GM18517 (cell line): ENCODE measurements at regions not wholly inside any gene's neighbourhood (a gene's known extent, or its start where the extent isn't known, plus 50 kb on each side); places are given as distances from the start of the nearest gene placed in this dataset.

Experiments
- ATAC-seq: cut with Tn5 transposase; IDR thresholded peaks from one replicate; pipeline ENCODE4 v1.9.1; 2021; ENCODE audit warnings: mild to moderate bottlenecking, moderate library complexity; ENCODE audit not compliant: unreplicated experiment

DNA sequence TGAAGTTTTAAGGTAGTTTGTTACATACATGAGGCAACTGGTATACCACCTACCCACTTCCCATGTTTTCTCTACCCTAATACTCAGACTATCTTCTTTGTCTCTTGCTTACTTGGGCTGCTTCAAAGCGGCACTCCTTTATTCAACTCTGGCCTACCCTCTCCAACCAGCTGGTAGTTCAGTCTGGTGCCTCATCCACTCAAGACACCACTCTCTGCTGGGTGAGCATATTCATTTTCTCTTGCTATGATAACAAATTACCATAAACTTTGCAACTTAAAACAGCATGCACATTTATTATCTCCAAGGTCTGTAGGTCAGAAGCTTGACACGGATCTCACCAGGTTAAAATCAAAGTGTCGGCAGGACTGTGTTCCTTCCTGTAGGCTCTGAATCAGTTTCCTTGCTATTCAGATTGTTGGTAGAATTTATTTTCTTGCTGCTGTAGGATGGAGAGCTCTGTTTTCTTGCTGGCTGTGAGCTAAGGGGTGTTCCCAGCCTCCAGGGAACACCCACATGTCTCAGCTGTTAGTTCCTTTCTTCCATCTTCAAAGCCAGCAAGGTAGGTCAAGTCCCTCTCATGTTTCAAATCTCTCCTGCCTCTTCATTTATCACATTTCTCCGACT, 666.0 kb downstream of the DIAPH3 start:
- ATAC-seq = no peak

DNA sequence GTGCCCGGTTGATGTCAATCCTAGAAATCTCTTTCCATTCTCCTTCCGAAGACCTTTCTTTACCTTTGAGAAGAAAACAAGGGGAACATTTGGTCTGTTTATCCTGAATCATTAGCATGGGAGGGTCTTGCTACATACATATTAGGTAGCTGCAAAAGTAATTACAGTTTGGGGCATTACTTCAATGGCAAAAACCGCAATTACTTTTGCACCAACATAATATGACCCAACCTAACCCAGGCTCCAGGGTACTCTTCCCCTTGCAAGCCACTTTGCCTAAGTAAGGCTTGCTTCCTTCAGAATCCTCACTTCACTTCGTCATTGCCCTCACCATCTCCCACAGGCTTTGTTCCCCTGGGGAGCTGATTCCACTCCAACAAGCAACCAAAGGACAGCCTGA, 662.7 kb downstream of the DIAPH3 start:
- ATAC-seq = no peak

DNA sequence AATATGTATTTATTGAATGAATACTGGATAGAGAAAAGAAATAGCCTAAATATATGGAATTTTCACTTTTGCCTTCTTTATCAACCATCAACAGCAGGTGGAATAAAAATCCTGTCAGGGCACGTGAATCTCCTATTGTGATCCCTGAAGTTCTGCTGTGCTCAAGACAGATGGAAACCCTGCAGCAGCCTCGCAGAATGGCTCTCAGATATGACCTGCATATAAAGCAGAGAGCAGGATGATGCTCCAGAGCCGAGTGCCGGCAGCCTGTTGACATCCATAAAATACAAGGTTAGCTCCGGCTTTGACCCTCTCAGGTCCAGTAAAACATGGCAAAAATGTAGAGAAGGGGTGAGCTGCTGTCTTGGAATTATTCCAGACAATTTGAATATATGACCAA, 659.3 kb downstream of the DIAPH3 start:
- ATAC-seq = no peak

DNA sequence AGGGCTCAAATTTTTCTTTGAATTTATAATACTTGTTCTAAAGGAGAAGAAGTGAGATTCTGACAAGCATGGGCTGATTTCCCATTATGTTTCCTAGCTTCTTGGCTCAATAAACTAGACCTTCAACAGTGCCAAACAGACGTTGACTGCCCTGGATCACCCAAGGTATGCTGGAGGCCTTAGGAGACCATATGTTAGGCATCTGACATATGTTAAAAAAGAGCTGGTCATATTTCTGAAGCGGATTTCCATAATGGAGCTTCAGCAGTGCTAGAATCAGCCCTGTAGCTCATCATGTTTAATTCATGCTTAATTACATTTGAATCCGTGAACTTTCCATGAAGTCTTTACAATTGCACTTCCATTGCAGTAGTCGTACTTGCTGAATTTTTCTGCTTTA, 653.3 kb downstream of the DIAPH3 start:
- ATAC-seq = no peak

- no peak for ATAC-seq
These were observed 650.0 kb downstream of the DIAPH3 start for GRCh38 chr13:59513686-59514085.

- no peak for ATAC-seq
These were observed 649.4 kb downstream of the DIAPH3 start for GRCh38 chr13:59514316-59514715.

DNA sequence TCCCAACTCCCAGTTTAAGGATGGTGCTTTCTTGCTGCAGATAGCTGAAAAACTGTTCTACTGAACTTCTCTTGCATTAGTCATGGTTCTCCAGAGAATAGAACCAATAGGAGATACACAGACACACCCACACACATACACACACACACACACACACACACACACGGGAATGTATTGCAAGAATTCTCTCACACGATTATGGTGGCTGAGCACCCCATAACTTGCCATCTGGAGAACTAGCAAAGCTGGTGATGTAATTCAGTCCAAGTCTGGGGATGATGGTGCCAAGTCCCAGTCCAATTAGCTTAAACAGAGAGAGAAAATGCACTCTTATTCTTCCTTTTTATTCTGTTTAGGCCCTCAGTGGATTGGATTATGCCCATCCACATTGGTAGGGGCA, 643.9 kb downstream of the DIAPH3 start:
- no peak for ATAC-seq

DNA sequence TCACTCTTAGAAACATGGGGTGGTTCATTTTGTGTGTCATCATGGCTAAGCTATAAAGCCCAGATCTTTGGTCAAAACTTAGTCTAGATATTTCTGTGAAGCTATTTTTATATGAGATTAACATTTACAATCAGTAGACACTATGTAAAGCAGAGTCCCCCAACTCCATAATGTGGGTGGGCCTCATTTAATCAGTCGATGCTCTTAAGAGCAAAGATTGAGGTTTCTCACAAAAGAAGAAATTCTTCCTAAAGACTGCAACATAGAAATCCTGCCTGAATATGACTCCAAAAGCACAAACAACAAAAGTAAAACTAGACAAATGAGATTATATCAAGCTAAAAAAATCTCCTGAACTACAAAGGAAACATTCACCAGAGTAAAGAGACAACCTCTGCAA, 642.2 kb downstream of the DIAPH3 start:
- no peak for ATAC-seq

DNA sequence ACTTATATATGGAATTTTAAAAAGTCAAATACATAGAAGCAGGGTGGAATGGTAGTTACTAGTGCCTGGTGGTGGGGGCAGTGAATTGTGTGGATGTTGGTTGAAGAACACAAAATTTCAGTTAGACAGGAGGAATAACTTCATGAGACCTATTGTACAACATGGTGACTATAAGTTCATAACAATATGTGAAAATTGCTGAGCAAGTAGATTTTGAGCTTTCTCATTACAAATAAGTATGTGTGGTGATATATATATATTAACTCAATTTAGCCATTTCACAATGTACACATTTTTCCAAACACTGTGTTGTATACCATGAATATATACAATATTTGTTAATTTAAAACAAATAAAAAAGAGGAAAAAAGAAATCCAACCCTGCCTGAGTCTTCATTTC, 641.1 kb downstream of the DIAPH3 start:
- ATAC-seq = no peak

DNA sequence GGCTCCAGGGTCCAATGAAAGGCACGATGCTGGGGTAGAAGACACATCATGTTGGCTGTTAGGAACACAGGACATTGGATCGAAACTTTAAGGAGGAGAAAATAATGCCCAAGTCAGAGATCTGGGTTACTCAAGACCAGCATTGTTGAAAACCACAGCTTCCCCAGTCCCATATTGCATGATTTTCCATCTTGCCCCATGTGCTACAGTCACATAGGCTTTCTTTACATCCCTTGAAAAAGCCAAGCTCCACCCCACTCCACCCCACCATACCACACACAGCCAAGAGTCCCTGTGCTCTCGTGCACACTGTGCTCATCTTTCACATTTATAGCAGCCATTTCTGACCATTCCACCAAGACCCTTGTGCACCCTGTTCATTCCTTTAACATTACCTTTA, 636.2 kb downstream of the DIAPH3 start:
- ATAC-seq = no peak

DNA sequence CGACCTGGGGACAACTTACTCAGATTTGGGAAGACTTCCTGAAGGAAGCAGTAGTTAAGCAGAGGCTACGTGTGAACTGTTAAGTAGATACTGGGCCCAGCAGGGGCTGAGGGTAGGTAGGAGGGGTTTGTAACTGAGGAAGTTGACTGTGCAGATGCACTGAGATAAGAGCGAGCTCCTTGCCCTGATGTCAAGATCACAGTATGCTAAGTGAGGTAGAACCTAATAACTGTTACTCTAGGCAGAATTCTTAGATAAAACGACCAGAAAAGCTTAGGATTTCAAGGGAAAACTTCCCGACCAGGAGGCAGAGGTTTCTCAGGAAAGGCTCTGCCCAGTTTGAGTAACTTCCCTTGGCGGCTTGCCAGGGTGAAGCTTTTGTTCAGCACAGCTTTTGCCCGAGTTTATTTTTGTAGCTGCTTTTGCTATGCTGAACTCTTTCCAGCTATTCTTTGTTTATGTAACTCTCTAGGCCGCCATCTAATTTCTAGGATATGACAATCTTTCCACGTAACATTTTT, 632.1 kb downstream of the DIAPH3 start:
- ATAC-seq = no peak

DNA sequence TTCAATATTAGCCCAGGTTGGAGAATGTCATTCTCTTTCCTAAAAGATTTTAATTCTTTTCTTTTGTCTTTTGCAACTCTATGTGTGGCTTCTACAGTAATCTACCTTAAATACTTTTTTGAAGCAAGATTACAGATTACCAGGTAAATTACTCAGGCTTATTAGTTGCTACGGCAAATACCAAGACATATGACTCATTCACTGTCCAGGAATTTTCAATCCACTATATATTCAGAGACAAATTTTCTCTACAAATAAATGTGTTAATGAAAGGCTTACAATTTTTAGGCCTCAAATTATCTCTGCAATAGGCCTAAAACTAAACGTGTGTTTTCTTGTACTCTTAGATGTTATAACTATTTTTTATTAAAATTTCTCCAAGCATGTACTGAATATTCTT, 631.3 kb downstream of the DIAPH3 start:
- no peak for ATAC-seq

- no peak for ATAC-seq
These were observed 629.9 kb downstream of the DIAPH3 start for GRCh38 chr13:59533561-59534555.

DNA sequence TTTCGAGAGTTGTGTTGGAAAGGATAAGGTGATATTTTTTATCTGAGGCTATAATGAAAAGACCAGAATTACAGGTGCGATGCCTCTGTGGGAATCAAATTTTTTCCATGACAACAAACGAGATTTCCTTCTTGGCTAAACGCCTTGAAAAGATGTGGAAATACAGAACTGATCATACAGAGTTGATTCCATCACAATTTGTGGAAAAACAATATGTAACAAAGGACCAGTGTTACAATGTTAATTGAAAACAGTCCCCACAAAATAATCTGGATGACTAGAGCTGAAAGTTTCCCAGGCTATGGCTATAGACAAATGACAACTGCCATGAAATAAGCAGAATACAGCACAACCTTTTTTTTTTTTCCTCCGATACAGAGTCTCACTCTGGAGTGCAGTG, 628.9 kb downstream of the DIAPH3 start:
- no peak for ATAC-seq

- no peak for ATAC-seq
These were observed 626.2 kb downstream of the DIAPH3 start for GRCh38 chr13:59537500-59537899.

- ATAC-seq = no peak
These were observed 625.2 kb downstream of the DIAPH3 start for GRCh38 chr13:59538512-59538911.

DNA sequence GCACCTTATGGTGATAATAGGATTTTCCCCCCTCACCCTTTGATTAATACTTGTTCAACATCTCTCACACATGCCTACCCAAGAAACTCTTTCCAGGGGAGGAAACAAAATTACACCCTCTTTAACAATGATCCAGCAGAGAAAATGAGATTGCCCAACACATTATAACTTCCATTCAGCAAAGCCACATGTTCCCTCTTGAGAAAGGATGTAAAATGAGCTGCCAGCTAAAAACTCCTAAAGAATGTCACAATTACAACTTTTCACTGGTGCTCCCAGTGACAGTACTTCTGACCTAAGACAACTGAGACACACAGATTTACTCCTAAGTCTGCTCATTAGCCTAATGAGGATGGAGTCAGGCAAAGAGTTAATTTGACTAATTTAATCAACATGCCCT, 621.4 kb downstream of the DIAPH3 start:
- no peak for ATAC-seq

DNA sequence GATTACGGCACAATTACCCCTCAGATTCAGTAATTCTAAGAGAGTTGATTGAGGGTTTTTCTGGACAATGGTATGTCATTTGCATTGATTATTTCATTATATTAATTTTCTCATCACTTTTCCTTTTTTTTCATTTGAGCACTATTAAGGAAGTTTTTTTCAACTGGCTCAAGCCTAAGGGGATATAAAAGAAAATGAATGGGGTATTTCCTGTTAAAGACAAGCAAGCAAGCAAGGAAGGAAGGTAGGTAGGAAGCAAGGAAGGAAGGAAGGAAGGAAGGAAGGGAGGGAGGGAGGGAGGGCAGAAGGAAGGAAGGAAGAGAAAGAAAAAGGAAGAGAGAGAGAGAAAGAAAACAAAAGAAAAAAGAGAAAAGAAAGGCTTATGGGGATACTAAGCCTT, 620.3 kb downstream of the DIAPH3 start:
- no peak for ATAC-seq

DNA sequence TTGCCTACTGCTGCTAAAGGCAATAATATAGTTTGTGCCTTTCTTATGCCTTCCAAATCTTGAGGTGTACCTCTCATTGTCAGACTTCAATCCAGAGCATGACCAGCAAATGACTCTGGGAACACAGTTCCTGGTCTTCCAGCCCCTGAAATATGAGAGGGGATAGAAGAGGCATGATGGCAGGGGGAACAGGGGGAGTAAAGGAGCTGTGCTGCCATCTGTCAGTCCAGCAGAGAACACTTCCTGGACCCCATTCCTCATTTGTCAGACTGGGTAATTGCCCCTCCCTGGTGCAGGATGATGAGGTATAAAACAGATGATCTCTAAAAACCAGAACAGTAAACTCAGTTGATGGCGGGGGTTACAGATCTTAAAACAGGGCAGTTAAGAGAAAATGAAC, 618.7 kb downstream of the DIAPH3 start:
- ATAC-seq = no peak

DNA sequence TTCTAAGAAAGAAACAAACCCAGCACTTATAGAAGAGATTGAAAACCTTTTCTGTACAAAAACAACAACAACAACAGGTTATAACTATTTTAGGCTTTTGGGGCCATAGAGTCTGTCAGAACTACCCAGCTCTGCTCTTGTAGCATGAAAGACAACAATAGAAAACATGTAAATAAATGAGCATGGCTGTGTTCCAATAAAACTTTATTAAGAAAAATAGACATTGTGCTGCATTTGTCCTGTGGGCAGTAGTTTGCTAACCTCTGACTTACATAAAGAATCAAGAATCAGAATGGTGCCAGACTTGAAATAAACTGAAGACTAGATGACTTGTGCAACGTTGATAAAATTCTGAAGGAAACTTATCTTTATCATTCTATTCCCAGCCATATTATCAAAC, 617.5 kb downstream of the DIAPH3 start:
- ATAC-seq = no peak

DNA sequence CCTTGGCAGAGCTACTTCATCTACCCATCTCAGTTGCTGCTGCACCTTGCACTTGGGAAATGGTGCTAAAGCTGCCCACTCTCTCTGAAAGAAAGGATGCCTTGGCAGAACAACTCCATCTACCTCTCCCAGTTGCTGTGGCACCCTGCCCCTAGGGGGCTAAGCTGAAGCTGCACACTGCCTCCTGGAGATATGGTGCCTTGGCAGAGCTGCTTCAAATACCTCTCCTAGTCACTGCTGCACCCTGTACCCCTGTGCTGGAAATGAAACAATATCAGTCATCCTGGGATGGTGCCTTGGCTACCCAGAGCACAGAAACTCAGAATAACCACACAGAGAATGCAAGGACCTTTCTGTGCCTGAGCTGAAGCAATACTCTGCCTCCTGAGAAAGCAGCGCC, 615.8 kb downstream of the DIAPH3 start:
- ATAC-seq = no peak

DNA sequence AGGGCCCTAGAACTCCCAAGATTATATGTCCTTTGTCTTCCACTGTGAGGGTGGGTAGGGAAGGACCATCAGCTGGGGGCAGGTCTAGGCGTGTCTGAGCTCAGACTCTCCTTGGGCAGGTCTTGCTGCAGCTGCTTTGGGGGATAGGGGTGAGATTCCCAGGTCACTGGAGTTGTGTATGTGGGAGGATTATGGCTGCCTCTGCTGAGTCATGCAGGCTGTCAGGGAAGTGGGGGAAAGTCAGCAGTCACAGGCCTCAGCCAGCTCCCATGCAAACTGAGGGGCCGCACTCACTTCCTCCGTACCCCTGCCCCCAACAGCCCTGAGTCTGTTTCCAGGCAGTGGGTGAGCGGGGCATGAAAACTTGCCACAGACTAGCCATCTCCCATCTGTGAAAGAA, 600.8 kb downstream of the DIAPH3 start:
- no peak for ATAC-seq
